HEK293T (cell line): ENCODE measurements at regions not wholly inside any gene's neighbourhood (a gene's known extent, or its start where the extent isn't known, plus 50 kb on each side); places are given as distances from the start of the nearest gene placed in this dataset.

Source experiments
- CTCF ChIA-PET: fragments of 350-600 bp; formaldehyde crosslinking; extraction: SDS; loops from one replicate; lab custom pipeline; 2021; ENCODE audit warnings: antibody characterized with exemption, inconsistent platforms; lab: Yijun Ruan, JAX
- POLR2A ChIA-PET: fragments of 350-600 bp; formaldehyde crosslinking; extraction: SDS; loops from one replicate; lab custom pipeline; 2020; ENCODE audit warnings: antibody characterized with exemption, inconsistent platforms; lab: Yijun Ruan, JAX
- DNase-seq: peaks from one replicate; pipeline ENCODE4 v3.0.0; 2012; ENCODE audit warnings: mixed read lengths; ENCODE audit errors: extremely low spot score
- ELF4 ChIP-seq: fragments of 450-650 bp; IDR thresholded peaks from 2 replicates; pipeline ENCODE4 v1.6.1; 2017; ENCODE audit warnings: antibody characterized with exemption
- FOXA1 ChIP-seq: fragments of 450-650 bp; IDR thresholded peaks from 2 replicates; pipeline ENCODE4 v1.6.1; 2016; ENCODE audit warnings: mild to moderate bottlenecking
- FOXK2 ChIP-seq: fragments of 450-650 bp; IDR thresholded peaks from 2 replicates; pipeline ENCODE4 v1.6.1; 2016; ENCODE audit warnings: mild to moderate bottlenecking
- HDGF ChIP-seq: fragments of 450-650 bp; IDR thresholded peaks from 2 replicates; pipeline ENCODE4 v1.6.1; 2017; ENCODE audit warnings: antibody characterized with exemption, borderline replicate concordance
- L3MBTL2 ChIP-seq: fragments of 450-650 bp; conservative IDR thresholded peaks from 2 replicates; pipeline ENCODE4 v1.6.1; 2016; ENCODE audit warnings: mild to moderate bottlenecking
- LEF1 ChIP-seq: fragments of 450-650 bp; IDR thresholded peaks from 2 replicates; pipeline ENCODE4 v1.6.1; 2017; ENCODE audit warnings: mild to moderate bottlenecking, borderline replicate concordance
- NFRKB ChIP-seq: fragments of 450-650 bp; IDR thresholded peaks from 2 replicates; pipeline ENCODE4 v1.6.1; 2016; ENCODE audit warnings: mild to moderate bottlenecking, moderate library complexity
- PKNOX1 ChIP-seq: fragments of 450-650 bp; IDR thresholded peaks from 2 replicates; pipeline ENCODE4 v1.6.1; 2016
- SP1 ChIP-seq: fragments of 450-650 bp; IDR thresholded peaks from 2 replicates; pipeline ENCODE4 v1.6.1; 2017
- SUZ12 ChIP-seq: fragments of 450-650 bp; IDR thresholded peaks from 2 replicates; pipeline ENCODE4 v1.6.1; 2016; ENCODE audit warnings: mild to moderate bottlenecking
- ZNF384 ChIP-seq: fragments of 450-650 bp; IDR thresholded peaks from 2 replicates; pipeline ENCODE4 v1.6.1; 2016

DNA sequence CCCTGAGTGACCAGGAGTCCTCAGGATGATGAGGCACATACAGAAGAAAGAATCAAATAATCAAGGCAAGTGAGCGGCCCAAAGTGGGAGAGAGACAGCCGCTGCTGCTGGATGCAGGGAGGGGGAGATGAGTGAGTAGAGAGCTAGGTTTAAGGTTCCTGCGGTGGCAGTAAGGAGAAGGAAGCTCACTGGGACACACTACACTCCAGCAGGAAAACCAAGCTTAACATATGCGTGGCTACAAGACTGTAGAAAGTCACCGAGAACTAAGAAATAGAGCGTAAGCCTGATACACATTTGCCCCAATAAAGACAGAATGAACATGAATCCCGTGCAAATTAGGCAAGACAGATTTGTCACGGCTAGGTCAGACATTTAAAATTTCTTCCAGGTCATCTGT, 470.2 kb downstream of the KDM4C start:
- no peak for DNase-seq
- TF ChIP-seq SP1: no peak
- TF ChIP-seq HDGF: no peak
- TF ChIP-seq PKNOX1: no peak
- TF ChIP-seq SUZ12: no peak
- TF ChIP-seq NFRKB: no peak
- no peak for TF ChIP-seq LEF1
- ChIA-PET POLR2A (no interaction called here), CTCF (interaction anchor here (0.7 kb wide), 2 partner anchors 14 to 401 kb away, joined by 3 read pairs; no protein-coding TSS in a partner anchor)

DNA sequence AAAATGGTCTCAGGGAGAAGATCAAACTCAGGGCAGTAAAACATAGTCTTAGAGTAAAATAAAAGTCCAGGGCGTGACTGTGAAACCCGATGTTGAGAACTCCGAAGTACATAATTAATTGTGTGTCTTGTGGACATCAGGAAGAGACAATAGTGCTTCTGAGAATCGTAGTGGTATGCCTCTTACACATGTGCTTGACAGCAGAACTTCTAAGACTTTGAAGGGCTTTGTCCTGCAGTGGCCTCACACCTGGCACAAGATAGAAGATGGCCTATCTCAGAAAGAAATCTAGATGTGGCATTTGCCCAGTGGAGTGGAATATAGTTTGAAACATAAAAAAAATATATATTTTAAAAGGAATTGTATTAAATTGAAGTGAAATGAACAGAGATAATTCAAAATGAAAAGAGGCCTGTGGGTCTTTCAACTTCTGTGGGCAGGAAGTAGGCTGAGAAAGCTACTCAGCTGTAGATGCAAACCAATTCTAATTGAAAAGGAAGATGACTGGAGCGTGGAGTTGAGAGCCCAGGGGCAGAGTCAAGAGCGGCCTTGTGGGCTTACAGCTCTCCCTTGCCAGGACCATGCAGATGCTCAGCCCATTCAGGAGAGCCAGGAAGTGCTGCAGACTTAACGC, 468.4 kb downstream of the KDM4C start:
- TF ChIP-seq FOXK2: no peak
- TF ChIP-seq ZNF384: no peak
- TF ChIP-seq ELF4: no peak
- TF ChIP-seq HDGF: no peak
- no peak for TF ChIP-seq PKNOX1
- no peak for TF ChIP-seq L3MBTL2
- no peak for TF ChIP-seq NFRKB
- TF ChIP-seq LEF1: no peak
- TF ChIP-seq SP1: no peak
- TF ChIP-seq FOXA1: no peak
- ChIA-PET POLR2A (interaction anchor here (0.6 kb wide), 1 partner anchor 1627 kb away, joined by 3 read pairs; no protein-coding TSS in a partner anchor), CTCF (no interaction called here)
- DNase-seq: no peak
